ENCODE measurements at regions not wholly inside any gene's neighbourhood (a gene's known extent, or its start where the extent isn't known, plus 50 kb on each side); places are given as distances from the start of the nearest gene placed in this dataset.
"Not testable (repeated sequence)": the region's sequence is repeated elsewhere in the genome, so short reads cannot be mapped to it uniquely, and the experiment has no call there.

DNA sequence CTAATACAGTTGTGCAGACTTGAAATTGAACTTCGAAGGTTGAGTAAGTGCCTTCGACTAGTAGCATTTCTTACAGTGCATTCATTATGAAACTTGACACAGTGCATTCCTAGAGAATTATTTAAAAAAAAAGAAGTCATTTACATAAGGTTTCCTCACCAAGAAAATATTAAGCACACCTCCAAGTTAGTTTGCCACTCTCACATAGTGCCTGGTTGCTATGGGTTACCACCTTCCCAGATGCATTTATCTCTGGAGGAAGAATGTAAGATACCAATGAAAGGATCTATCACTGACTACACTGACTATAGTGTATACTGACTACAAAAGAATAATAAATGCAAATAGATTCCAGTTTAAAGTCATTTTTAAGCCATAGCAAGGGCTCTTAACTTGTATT, 311.9 kb upstream of the RASGEF1B start:
- Histone ChIP-seq H3K4me3 (ENCODE audit: low read depth, low read length) (no peak overlapping the region), H3K27me3 (ENCODE audit: control insufficient read depth, insufficient read depth, low read length) (no peaks in the 10 kb centered on the region), H3K36me3 (ENCODE audit: control insufficient read depth, insufficient read depth, low read length) (no peaks in the 10 kb centered on the region)
- no peak for DNase-seq (ENCODE audit: low read depth)
- ChIA-PET CTCF (no interaction called here), POLR2A (no interaction called here)
- no peak for TF ChIP-seq CTCF (IDR thresholded peaks at IDR 0.05; ENCODE audit: insufficient read depth, low read depth, low read length)

GRCh38 chr4:81781799-81782198, 310.1 kb upstream of the RASGEF1B start:
- Histone ChIP-seq H3K27me3 (ENCODE audit: control insufficient read depth, insufficient read depth, low read length) (no peaks in the 10 kb centered on the region), H3K36me3 (ENCODE audit: control insufficient read depth, insufficient read depth, low read length) (no peaks in the 10 kb centered on the region), H3K4me3 (ENCODE audit: low read depth, low read length) (no peak overlapping the region)
- CTCF ChIA-PET: no interaction called here
- DNase-seq (ENCODE audit: low read depth): no peak
- POLR2A ChIA-PET: no interaction called here
- no peak for TF ChIP-seq CTCF (IDR thresholded peaks at IDR 0.05; ENCODE audit: insufficient read depth, low read depth, low read length)

DNA sequence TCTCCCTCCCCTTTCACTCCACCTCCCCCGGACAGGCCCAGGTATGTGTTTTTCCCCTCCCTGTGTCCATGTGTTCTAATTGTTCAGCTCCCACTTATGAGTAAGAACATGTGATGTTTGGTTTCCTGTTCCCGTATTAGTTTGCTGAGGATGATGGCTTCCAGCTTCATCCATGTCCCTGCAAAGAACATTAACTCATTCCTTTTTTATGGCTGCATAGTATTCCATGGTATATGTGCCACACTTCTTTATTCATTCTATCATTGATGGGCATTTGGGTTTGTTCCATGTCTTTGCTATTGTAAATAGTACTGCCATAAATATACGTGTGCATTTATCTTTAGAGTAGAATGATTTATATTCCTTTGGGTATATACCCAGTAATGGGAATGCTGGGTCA, 306.0 kb upstream of the RASGEF1B start:
- POLR2A ChIA-PET; CTCF ChIA-PET; H3K27me3 ChIP-seq (ENCODE audit: control insufficient read depth, insufficient read depth, low read length): not testable (repeated sequence)

GRCh38 chr4:81776794-81777193, 305.1 kb upstream of the RASGEF1B start:
- Histone ChIP-seq H3K27me3 (ENCODE audit: control insufficient read depth, insufficient read depth, low read length) (no peaks in the 10 kb centered on the region), H3K4me3 (ENCODE audit: low read depth, low read length) (no peak overlapping the region), H3K36me3 (ENCODE audit: control insufficient read depth, insufficient read depth, low read length) (no peaks in the 10 kb centered on the region)
- POLR2A ChIA-PET: no interaction called here
- CTCF ChIA-PET: no interaction called here
- no peak for DNase-seq (ENCODE audit: low read depth)
- TF ChIP-seq CTCF (IDR thresholded peaks at IDR 0.05; ENCODE audit: insufficient read depth, low read depth, low read length): no peak

More for the DNA sequence above, 306.0 kb upstream of the RASGEF1B start:
- DNase-seq (ENCODE audit: low read depth); H3K36me3 ChIP-seq (ENCODE audit: control insufficient read depth, insufficient read depth, low read length); H3K4me3 ChIP-seq (ENCODE audit: low read depth, low read length): not testable (repeated sequence)

GRCh38 chr4:81773557-81773956, 301.9 kb upstream of the RASGEF1B start:
- no peak for DNase-seq (ENCODE audit: low read depth)
- CTCF ChIA-PET: no interaction called here
- Histone ChIP-seq H3K4me3 (ENCODE audit: low read depth, low read length) (no peak overlapping the region), H3K36me3 (ENCODE audit: control insufficient read depth, insufficient read depth, low read length) (no peaks in the 10 kb centered on the region), H3K27me3 (ENCODE audit: control insufficient read depth, insufficient read depth, low read length) (no peaks in the 10 kb centered on the region)
- POLR2A ChIA-PET: no interaction called here
- no peak for TF ChIP-seq CTCF (IDR thresholded peaks at IDR 0.05; ENCODE audit: insufficient read depth, low read depth, low read length)

DNA sequence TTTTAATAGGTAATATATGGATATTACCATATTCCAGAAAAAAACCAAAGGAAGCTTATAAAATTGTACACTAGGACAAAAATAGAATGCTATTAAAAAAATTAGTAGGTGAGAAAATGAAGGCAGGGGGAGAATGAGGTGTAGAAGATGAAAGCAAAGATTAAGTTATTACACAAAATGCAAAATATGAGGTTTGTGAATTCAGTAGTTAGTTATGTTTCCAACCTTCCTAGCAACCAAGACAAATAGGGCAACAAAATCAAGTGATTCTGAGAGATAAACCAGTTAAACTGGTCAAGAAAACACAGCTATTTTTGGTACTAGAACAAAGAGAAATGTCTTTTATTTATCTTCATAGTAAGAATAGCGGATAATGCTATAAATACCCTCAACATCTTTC, 300.0 kb upstream of the RASGEF1B start:
- POLR2A ChIA-PET: no interaction called here

More for the DNA sequence above, 300.0 kb upstream of the RASGEF1B start:
- CTCF ChIA-PET: interaction anchor here (1.2 kb wide), 1 partner anchor 14 kb away, joined by 4 read pairs; no protein-coding TSS in a partner anchor
- H3K4me3 ChIP-seq (ENCODE audit: low read depth, low read length): no peak overlapping the region
- H3K27me3 ChIP-seq (ENCODE audit: control insufficient read depth, insufficient read depth, low read length): no peaks in the 10 kb centered on the region
- DNase-seq (ENCODE audit: low read depth): no peak
- no peaks in the 10 kb centered on the region for H3K36me3 ChIP-seq (ENCODE audit: control insufficient read depth, insufficient read depth, low read length)
- TF ChIP-seq CTCF (IDR thresholded peaks at IDR 0.05; ENCODE audit: insufficient read depth, low read depth, low read length): no peak

Data from BJ (cell line).